ENCODE measurements at regions not wholly inside any gene's neighbourhood (a gene's known extent, or its start where the extent isn't known, plus 50 kb on each side); places are given as distances from the start of the nearest gene placed in this dataset.

GRCh38 chr4:28233724-28234123 is 1373.1 kb downstream of the STIM2 start:
- Histone ChIP-seq H3K27ac (no peak overlapping the region), H3K27me3 (no peaks in the 10 kb centered on the region), H3K36me3 (no peaks in the 10 kb centered on the region), H3K4me1 (no peaks in the 10 kb centered on the region), H3K9me3 (no peaks in the 10 kb centered on the region), H3K4me3 (no peak overlapping the region)
- no peak for DNase-seq (ENCODE audit: low spot score in 2 of 2)
- no peak for TF ChIP-seq CTCF (IDR thresholded peaks at IDR 0.05)
- 64 to 65% methylated on average over 2 of the region's 2 CpGs for WGBS, 2 donors

- Histone ChIP-seq H3K9me3 (no peaks in the 10 kb centered on the region), H3K4me1 (no peaks in the 10 kb centered on the region), H3K36me3 (no peaks in the 10 kb centered on the region), H3K27ac (no peak overlapping the region), H3K4me3 (no peak overlapping the region), H3K27me3 (no peaks in the 10 kb centered on the region)
- 77 to 78% methylated on average over 3 of the region's 3 CpGs for WGBS, 2 donors
- no peak for DNase-seq (ENCODE audit: low spot score in 2 of 2)
- TF ChIP-seq POLR2A (IDR thresholded peaks at IDR 0.05) (no peak), CTCF (IDR thresholded peaks at IDR 0.05) (no peak), EP300 (IDR thresholded peaks at IDR 0.05) (no peak)
Measured at GRCh38 chr4:28238876-28239275, 1378.2 kb downstream of the STIM2 start.

- Histone ChIP-seq H3K27ac (no peak overlapping the region), H3K4me1 (no peaks in the 10 kb centered on the region), H3K27me3 (no peaks in the 10 kb centered on the region), H3K9me3 (no peaks in the 10 kb centered on the region), H3K36me3 (no peaks in the 10 kb centered on the region), H3K4me3 (no peak overlapping the region)
- DNase-seq (ENCODE audit: low spot score in 2 of 2), result no peak
- TF ChIP-seq POLR2A (IDR thresholded peaks at IDR 0.05) (no peak), CTCF (IDR thresholded peaks at IDR 0.05) (no peak), EP300 (IDR thresholded peaks at IDR 0.05) (no peak)
- 64 to 68% methylated on average over 2 of the region's 2 CpGs for WGBS, 2 donors
Measured at GRCh38 chr4:28241021-28241420, 1380.4 kb downstream of the STIM2 start.

- Histone ChIP-seq H3K27me3 (no peaks in the 10 kb centered on the region), H3K4me3 (no peak overlapping the region), H3K36me3 (no peaks in the 10 kb centered on the region), H3K9me3 (no peaks in the 10 kb centered on the region), H3K27ac (no peak overlapping the region), H3K4me1 (no peaks in the 10 kb centered on the region)
- DNase-seq (ENCODE audit: low spot score in 2 of 2), result no peak
- WGBS, 2 donors, result 95% methylated on average over 2 of the region's 2 CpGs
- TF ChIP-seq CTCF (IDR thresholded peaks at IDR 0.05) (no peak), POLR2A (IDR thresholded peaks at IDR 0.05) (no peak)
Measured at GRCh38 chr4:28247805-28248204, 1387.2 kb downstream of the STIM2 start.

- H3K9me3 ChIP-seq, result no peaks in the 10 kb centered on the region
- H3K27me3 ChIP-seq, result no peaks in the 10 kb centered on the region
- no peaks in the 10 kb centered on the region for H3K36me3 ChIP-seq
- WGBS, 2 donors, result 65 to 67% methylated on average over 4 of the region's 4 CpGs
- H3K4me1 ChIP-seq, result no peaks in the 10 kb centered on the region
- no peak overlapping the region for H3K27ac ChIP-seq
- no peak overlapping the region for H3K4me3 ChIP-seq
- TF ChIP-seq EP300 (IDR thresholded peaks at IDR 0.05) (no peak), CTCF (IDR thresholded peaks at IDR 0.05) (no peak), POLR2A (IDR thresholded peaks at IDR 0.05) (no peak)
- DNase-seq (ENCODE audit: low spot score in 2 of 2), result no peak
Measured at GRCh38 chr4:28248269-28248668, 1387.6 kb downstream of the STIM2 start.

Data from tibial nerve (tissue), 4 donors.